HL-60 (cell line): ENCODE measurements at regions not wholly inside any gene's neighbourhood (a gene's known extent, or its start where the extent isn't known, plus 50 kb on each side); places are given as distances from the start of the nearest gene placed in this dataset.

ENCODE experiments used
- DNase-seq, 2 experiments: peaks; one replicate each; pipeline ENCODE4 v3.0.0-alpha.2; 2010 to 2020; ENCODE audit warnings: low read depth in 1 of 2, low spot score in 1 of 2
- H3K27ac ChIP-seq: fragments of 250-450 bp; sonication (Bioruptor Pico); replicated peaks from 2 replicates; pipeline ENCODE4 v1.5.1; 2020; ENCODE audit warnings: mild to moderate bottlenecking, moderate library complexity
- H3K27me3 ChIP-seq: fragments of 250-450 bp; sonication (Bioruptor Pico); 2 replicates; pipeline ENCODE4 v1.5.1; 2021; ENCODE audit warnings: mild to moderate bottlenecking, moderate library complexity; ENCODE audit not compliant: insufficient read depth, poor library complexity, severe bottlenecking
- H3K4me3 ChIP-seq: replicated peaks from 2 replicates; pipeline ENCODE4 v1.5.1; 2011; ENCODE audit warnings: mild to moderate bottlenecking, control low read depth, low read length; ENCODE audit not compliant: insufficient read depth
- GABPA ChIP-seq: IDR thresholded peaks from 2 replicates; pipeline ENCODE4 v1.6.1; 2012; ENCODE audit warnings: low read depth
- POLR2AphosphoS5 ChIP-seq: IDR thresholded peaks from 2 replicates; pipeline ENCODE4 v1.6.1; 2012; ENCODE audit warnings: low read depth
- SPI1 ChIP-seq: IDR thresholded peaks from 2 replicates; pipeline ENCODE4 v1.6.1; 2012; ENCODE audit warnings: low read depth, mild to moderate bottlenecking, borderline replicate concordance
- TF ChIP-seq, protein P1 (sequence below): IDR thresholded peaks from one replicate; pipeline ENCODE4 v1.5.1; 2011; ENCODE audit warnings: low read length, control low read depth, inconsistent platforms; ENCODE audit not compliant: insufficient read depth
- TF ChIP-seq, protein P2 (sequence below): IDR thresholded peaks from 2 replicates; pipeline ENCODE4 v1.6.1; 2012; ENCODE audit warnings: low read depth; ENCODE audit not compliant: insufficient replicate concordance

DNA sequence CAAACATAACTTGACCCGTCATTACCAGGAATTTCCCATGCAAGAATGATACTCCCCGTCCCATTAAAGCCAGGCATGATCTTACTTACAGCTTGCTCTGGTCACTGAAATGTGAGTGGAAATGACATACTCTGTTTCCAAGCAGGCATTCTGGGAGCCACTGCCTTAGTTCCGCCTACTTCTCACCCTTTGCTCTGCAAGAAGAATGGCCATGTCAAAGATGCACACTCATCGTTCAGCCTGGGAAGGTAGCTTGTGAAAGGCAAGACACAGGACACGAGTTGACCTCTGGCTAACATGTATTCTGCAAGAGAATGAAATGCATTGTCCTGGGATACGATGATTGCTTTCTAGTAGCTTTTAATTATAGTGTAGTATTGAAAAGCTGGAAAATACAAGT, 1144.4 kb downstream of the NLGN4X start:
- no peak for TF ChIP-seq GABPA
- TF ChIP-seq SPI1, result no peak
- TF ChIP-seq, protein P1, sequence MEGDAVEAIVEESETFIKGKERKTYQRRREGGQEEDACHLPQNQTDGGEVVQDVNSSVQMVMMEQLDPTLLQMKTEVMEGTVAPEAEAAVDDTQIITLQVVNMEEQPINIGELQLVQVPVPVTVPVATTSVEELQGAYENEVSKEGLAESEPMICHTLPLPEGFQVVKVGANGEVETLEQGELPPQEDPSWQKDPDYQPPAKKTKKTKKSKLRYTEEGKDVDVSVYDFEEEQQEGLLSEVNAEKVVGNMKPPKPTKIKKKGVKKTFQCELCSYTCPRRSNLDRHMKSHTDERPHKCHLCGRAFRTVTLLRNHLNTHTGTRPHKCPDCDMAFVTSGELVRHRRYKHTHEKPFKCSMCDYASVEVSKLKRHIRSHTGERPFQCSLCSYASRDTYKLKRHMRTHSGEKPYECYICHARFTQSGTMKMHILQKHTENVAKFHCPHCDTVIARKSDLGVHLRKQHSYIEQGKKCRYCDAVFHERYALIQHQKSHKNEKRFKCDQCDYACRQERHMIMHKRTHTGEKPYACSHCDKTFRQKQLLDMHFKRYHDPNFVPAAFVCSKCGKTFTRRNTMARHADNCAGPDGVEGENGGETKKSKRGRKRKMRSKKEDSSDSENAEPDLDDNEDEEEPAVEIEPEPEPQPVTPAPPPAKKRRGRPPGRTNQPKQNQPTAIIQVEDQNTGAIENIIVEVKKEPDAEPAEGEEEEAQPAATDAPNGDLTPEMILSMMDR, result no peak
- TF ChIP-seq, protein P2, sequence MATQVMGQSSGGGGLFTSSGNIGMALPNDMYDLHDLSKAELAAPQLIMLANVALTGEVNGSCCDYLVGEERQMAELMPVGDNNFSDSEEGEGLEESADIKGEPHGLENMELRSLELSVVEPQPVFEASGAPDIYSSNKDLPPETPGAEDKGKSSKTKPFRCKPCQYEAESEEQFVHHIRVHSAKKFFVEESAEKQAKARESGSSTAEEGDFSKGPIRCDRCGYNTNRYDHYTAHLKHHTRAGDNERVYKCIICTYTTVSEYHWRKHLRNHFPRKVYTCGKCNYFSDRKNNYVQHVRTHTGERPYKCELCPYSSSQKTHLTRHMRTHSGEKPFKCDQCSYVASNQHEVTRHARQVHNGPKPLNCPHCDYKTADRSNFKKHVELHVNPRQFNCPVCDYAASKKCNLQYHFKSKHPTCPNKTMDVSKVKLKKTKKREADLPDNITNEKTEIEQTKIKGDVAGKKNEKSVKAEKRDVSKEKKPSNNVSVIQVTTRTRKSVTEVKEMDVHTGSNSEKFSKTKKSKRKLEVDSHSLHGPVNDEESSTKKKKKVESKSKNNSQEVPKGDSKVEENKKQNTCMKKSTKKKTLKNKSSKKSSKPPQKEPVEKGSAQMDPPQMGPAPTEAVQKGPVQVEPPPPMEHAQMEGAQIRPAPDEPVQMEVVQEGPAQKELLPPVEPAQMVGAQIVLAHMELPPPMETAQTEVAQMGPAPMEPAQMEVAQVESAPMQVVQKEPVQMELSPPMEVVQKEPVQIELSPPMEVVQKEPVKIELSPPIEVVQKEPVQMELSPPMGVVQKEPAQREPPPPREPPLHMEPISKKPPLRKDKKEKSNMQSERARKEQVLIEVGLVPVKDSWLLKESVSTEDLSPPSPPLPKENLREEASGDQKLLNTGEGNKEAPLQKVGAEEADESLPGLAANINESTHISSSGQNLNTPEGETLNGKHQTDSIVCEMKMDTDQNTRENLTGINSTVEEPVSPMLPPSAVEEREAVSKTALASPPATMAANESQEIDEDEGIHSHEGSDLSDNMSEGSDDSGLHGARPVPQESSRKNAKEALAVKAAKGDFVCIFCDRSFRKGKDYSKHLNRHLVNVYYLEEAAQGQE, result no peak
- Histone ChIP-seq H3K27ac (no peak overlapping the region), H3K4me3 (no peak overlapping the region), H3K27me3 (no peaks in the 10 kb centered on the region)
- no peak for DNase-seq

DNA sequence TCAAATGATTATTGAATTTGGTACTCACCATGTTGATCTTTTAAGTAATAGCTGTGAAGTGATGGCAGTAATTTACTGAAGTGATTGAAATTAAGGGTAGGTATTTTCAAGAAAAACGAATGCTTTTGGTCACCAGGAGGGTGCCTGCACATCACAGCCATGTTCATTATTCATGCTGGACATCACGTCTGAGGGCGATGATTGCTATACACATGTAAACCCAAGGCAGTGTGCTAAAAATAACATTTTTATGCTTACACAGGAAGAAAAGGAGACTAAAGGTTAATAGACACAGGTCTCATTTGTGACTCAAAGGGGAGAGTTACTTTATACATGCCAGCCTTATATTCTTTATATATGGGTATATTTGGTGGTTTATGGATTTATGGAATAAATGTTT, 1146.0 kb downstream of the NLGN4X start:
- H3K4me3 ChIP-seq, result no peak overlapping the region
- H3K27ac ChIP-seq, result no peak overlapping the region
- TF ChIP-seq, protein P1, result no peak
- no peak for TF ChIP-seq SPI1
- TF ChIP-seq GABPA, result no peak
- no peak for TF ChIP-seq POLR2AphosphoS5
- TF ChIP-seq, protein P2, result no peak
- H3K27me3 ChIP-seq, result no peaks in the 10 kb centered on the region
- DNase-seq, result no peak

DNA sequence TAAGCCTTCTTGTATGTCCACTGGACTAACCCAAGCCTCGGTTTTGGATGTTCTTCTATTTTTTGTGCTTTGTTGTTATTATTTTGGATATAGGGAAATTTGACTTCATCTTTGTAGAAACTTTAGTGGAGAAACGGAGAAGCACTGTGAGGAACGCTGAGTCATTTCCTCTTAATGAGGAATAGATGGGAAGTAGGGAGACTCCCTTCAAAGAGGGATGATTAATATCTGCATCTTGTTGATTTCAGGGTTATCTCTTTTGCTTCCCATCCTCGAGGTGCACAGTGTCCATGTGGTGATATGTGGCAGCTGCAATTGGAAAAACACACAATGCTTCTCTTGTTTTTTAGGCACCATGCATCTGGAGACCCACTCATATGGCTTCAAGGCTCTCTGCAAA, 1147.9 kb downstream of the NLGN4X start:
- Histone ChIP-seq H3K27me3 (no peaks in the 10 kb centered on the region), H3K27ac (no peak overlapping the region), H3K4me3 (no peak overlapping the region)
- DNase-seq, result no peak
- no peak for TF ChIP-seq GABPA
- TF ChIP-seq SPI1, result no peak
- TF ChIP-seq, protein P2, result no peak
- TF ChIP-seq, protein P1, result no peak
